ENCODE measurements at regions not wholly inside any gene's neighbourhood (a gene's known extent, or its start where the extent isn't known, plus 50 kb on each side); places are given as distances from the start of the nearest gene placed in this dataset.

DNA sequence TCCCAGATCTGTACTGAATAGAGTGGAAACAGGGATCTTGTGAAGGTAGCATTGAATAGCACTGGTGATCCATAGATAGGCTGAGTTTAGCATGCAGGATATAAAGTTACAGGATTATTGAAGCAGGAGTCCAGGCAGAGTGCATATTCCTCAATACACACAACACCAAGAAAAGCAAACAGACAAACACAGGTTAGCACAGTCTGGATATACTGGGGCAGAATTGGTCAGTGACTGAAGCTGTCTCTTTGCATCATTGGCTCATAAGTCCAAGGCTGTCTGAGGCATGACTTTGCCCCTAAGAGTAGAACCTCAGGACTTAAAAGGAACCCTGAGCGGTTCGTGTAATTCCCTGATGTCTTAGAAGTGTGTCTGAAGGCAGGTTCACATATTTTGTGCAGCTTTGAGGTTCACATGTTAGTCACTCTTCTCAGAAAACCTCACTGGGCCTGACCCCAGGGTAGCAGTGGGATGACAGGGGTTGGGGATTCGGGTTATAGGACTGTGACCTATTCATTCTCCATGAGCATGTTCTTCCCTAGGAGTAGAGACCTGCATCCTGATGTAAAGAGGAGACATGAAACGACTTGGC is 134.6 kb downstream of the AASDH start:
- TF ChIP-seq POLR2A (IDR thresholded peaks at IDR 0.05) (no peak), POLR2AphosphoS5 (IDR thresholded peaks at IDR 0.05) (no peak)
- TF ChIP-seq, protein P1, sequence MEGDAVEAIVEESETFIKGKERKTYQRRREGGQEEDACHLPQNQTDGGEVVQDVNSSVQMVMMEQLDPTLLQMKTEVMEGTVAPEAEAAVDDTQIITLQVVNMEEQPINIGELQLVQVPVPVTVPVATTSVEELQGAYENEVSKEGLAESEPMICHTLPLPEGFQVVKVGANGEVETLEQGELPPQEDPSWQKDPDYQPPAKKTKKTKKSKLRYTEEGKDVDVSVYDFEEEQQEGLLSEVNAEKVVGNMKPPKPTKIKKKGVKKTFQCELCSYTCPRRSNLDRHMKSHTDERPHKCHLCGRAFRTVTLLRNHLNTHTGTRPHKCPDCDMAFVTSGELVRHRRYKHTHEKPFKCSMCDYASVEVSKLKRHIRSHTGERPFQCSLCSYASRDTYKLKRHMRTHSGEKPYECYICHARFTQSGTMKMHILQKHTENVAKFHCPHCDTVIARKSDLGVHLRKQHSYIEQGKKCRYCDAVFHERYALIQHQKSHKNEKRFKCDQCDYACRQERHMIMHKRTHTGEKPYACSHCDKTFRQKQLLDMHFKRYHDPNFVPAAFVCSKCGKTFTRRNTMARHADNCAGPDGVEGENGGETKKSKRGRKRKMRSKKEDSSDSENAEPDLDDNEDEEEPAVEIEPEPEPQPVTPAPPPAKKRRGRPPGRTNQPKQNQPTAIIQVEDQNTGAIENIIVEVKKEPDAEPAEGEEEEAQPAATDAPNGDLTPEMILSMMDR (IDR thresholded peaks at IDR 0.05): no peak

Data from gastroesophageal sphincter (tissue), 3 donors.